NCI-H187 (cell line): ENCODE measurements at regions not wholly inside any gene's neighbourhood (a gene's known extent, or its start where the extent isn't known, plus 50 kb on each side); places are given as distances from the start of the nearest gene placed in this dataset.
"Not testable (repeated sequence)": the region's sequence is repeated elsewhere in the genome, so short reads cannot be mapped to it uniquely, and the experiment has no call there.

Experiments used
- DNase-seq, 2 experiments: peaks; one replicate each; lab custom pipeline; 2025; lab: John Stamatoyannopoulos, UW

DNA sequence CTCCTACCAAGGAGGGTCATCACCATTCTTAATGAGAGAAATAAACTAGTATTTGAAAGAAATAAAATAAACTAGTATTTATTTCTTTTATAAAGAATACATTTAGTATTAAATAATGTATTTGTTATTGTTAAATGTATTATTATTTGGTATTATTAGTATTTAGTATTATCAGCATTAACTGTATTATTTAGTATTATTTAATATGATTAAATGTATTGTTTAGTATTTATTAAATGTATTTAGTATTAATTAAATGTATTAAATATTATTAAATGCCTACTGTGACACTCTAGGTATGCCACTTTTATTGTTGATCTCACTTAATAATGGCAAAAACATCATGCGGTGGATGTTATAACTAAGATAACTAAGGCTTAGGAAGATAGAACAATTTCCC is 353.6 kb upstream of the MAP2 start:
- DNase-seq: no peak

DNA sequence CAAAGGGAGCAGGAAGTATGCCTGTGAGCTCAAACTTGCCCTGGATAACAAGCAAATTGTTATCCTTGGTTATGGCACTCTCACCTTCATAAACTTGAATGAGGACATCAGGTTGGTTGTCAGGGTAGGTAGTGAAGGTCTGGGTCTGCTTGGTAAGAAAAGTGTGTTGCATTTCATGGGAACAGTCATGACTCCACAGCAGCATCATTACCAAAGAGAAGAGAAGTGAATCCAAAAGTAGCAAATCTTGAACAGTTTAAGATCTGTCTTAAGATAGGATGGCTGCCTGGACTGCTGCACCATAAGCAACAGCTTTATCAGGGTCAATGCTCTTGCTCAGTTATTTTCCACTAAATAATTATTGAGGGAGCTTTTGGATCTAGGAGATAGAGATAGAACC is 350.7 kb upstream of the MAP2 start:
- no peak for DNase-seq

DNA sequence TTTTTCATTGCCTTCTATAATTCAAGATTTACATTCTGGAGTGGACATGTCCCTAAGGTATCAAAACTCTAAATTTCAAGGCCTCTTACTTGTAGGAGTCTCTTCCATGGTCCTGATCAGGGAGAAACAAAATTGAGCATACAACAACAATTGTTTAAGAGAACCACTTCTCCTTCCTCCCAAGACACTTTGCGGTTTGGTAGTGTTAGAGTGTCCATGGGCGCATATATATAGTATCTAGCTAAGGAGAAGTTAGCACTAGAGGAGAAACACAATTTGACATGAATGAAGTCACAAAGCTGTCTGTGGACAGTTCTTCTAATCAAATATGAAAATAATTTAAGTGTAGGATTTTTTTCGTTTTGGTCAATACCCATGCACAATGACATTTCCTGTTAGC is 349.1 kb upstream of the MAP2 start:
- no peak for DNase-seq

DNA sequence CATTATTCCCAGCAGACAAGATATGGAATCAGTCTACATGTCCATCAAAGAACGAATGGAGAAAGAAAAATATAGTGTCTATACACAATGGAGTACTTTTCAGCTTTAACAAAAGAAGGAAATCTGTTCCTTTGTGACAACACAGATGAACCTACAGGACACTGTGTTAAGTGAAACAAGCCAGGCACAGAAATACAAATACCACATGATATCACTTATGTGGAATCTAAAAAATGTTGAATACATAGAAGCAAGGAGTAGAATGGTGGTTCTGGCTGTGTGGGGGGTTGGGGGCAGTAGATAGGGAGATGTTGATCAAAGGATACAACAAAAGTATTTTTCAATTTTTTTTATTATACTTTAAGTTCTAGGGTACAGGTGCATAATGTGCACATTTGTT is 347.7 kb upstream of the MAP2 start:
- no peak for DNase-seq

DNA sequence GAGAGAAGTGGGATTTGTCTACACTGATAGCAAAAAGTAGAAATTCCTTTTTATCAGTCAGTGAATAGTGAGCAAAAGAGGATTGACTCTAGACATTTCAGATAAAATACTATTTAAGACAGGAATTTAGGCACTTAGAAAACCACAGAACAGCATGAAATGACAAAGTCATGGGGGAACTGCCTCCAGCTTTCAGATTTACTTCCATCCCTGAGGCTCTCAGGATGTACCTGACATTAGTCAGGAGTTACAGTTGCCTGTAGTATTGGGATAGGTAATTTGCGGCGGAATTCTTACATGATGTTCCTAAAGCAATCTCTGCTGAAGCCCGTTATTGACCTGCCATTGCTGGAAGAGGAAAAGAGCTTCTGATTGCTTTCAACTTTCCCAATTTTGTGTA is 337.1 kb upstream of the MAP2 start:
- no peak for DNase-seq

DNA sequence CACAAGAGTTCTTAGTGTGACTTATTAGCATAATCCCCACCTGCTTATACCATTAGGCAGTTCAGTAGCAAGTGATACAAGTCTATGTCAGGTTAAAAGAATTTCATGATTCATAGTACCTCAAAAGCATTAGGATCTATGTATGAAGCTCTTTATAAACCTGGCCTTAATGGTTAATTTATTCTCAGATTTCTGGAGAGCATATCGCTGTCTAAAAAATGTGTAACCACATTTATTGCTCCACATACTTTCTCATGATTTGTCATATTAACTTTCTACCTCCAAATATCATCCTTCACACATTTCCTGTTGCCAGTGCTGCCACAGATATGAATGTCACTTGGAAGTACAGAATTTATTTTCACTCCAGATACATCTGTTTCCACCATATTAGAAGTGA is 332.8 kb upstream of the MAP2 start:
- DNase-seq: no peak

DNA sequence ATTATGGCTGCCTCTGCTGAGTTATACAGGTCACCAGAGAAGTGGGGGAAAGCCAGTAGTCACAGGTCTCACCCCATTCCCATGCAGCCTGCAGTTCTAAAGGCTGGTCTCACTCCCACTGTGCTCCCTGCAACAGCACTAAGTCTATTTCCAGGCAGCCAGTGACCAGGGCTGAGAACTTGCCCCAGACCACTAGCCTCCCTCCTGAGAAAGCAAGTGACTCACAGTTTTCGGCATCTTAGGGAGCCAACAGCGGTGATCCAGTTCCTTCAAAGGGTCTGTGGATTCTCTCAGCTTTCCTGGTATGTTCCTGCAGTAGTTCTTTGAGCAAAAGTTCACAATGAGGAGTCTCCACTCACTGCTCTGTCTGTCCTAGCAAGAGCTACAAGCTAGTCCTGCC is 329.6 kb upstream of the MAP2 start:
- no peak for DNase-seq

DNA sequence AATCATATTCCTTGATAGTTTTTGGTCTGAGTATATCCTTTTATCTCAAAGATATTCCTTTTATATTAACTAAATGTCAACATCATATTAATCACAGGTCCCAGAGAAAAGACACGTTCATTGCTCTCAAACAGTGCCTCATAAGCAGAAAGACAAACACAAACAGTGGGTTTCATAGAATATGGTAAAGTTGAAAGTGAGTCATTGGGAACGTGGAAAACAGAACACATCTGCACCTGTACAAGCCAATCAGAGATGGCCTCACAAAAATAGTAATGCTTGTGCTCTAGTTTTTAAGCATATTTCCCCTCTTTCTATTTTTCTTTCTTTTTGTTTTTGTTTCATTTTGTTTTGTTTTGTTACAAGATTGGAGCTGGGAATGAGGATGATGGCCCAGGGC is 328.4 kb upstream of the MAP2 start:
- no peak for DNase-seq

DNA sequence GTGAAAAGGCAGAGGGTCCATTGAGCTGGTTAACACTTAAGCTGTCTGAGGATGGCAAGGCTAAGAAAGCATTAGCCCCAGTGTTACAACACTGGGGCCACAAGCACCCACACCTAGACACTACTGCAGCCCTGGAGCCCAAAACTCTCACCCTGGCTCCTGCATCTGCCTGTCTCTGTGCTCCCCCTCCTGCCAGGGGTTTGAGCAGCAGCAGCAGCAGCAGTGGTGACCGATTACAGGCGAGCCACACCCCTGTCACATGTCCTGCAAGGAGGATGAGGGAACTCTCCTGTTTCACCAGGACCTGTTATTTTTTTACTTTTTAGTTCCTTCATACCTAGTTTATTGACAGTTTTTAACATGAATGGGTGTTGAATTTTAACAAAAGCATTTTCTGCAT is 326.7 kb upstream of the MAP2 start:
- DNase-seq: no peak

DNA sequence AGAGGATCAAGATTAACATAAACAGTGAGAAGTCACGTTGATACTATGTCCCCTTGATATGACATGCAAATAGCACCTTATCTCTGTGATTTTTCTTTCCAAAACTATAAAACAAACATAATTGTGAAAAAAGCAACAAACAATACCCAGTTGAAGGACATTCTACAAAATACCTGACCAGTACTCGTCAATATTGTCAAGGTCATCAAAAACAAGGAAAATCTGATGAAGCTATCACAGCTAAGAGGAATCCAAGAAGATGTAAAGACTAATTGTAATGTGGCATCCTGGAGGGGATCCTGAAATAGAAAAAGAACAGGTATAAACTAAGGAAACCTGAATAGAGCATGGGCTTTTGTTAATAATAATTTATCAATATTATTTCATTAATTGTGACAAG is 321.5 kb upstream of the MAP2 start:
- DNase-seq: no peak

DNA sequence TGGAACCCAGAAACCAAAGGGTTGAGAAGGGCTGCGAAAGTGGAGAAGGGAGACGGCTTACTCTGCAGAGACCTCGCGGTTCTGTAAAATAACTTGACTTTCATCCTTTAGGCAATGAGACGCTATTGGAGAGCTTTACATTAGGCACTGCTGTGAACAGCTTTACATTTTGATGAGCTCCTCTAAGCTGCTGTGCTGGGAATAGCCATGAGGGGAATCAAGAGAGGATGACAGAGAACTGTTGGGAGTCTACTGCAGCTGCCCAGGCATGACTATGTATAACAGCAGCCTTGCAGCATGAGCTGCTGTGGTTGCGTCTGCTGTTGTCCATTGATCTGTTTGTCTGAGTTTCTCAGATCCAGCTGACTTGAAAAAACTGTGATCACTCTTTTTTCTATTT is 310.8 kb upstream of the MAP2 start:
- no peak for DNase-seq

DNA sequence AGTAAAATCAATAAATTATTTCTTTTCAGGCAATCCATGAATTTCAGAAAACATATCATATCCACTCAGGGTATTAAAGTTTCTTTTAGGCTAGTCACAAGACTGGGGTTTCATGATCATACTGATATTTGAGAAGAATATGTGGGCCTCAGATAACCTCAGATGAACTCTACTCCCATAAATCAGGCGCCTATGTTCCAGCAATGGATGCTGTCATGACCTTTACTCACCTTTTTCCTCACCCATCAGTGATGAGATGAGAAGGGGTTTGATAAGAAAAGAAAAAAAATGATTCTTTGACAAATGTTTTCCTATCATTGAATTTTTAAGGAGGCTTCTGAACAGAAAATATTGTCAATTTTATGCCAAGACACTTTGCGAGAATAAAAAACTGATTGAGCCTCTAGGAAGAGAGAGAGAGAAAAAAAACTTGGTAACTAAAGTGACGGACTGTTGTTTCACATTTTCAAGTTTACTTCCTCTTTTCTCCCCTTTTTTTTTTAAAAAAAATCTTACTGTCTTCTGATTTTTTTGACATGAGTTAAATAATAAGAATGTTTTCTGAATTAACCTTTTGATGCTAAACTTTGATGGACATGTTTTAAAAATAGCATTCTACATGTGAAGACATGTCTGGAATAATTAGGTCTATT is 309.1 kb upstream of the MAP2 start:
- DNase-seq: no peak

DNA sequence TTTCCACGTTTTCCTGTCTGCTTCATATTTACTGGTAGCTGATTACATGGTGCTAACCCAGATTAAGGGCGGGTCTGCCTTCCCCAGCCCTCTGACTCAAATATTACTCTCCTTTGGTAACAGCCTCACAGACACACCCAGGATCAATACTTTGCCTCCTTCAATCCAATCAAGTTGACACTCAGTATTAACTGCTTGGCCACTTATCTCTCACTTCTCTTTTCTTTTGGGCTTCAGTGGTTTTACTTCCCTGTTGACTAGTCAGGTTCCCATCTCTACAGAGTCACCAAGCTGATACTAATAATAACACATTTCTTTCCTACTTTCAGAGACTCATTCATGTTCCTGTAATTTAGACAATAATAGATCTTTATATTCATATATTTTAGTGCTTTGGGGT is 302.2 kb upstream of the MAP2 start:
- no peak for DNase-seq

DNA sequence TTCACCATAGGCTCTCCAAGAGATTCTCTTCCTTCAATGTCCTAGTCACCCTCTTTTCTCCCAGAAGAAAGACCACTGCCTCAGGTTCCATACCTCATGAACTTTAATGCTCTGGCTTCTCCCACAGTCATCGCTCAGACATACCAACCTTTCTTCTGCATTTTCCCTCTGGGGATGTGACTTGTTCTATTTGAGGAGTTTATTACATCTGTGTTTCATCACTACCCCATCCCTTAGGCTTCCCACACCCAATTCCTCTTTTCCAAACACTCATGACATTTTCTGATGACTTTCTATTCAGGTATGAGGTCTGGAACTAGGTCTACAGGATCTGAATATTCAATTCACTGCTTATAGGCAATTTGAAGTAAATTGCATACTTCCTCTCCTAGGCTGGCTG is 298.6 kb upstream of the MAP2 start:
- DNase-seq: no peak

DNA sequence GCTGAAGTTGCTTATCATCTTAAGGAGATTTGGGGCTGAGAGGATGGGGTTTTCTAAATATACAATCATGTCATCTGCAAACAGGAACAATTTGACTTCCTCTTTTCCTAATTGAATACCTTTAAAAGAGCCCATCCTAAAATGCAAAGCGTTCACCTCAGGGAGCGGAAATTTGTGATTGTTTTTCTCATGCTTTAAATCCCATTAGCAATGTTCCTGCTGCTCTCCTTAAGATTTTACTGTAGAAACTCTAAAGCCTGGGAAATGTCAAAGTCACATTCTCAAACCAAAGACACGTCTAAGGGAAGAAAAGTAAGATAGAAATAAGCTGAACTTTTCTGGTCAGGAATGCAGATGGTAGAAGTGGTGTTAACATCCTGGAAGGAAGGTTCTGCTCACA is 285.8 kb upstream of the MAP2 start:
- no peak for DNase-seq

DNA sequence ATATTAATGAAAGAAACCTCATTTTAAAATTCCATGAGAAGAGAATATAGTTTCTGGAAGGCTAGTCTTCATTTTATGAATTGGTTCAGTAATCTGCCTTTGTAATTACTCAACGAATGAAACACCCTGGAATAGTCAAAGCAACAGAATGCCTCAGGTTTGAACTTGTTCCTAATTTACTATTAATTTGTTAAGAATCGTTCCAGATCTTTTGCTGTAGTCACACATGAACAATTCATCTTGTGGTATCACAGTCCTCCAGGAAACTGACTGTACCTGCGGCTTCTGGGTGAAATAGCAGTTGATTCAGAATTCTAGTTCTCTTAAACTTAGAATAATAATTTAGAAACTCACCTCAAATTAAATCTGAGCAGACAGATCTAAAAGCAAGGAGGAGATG is 282.7 kb upstream of the MAP2 start:
- no peak for DNase-seq

DNA sequence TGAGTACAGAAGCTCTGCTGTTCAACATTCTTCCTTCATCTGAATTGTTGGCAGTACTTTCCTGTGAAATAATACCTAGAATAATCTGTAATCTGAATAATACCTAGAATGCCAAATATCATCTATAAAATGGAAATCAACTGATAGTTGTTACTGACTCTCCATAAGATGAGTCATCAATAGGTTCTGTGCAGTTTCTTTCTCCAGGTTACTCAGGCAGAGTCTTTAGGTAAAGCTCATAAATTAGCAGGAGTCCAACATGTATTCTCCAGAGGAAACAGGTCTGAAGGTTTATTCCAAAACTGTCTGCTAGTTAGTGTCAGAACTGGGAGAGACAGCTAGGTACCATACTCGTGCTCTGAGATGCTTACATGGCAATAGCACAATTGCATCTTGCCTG is 282.0 kb upstream of the MAP2 start:
- DNase-seq: no peak

DNA sequence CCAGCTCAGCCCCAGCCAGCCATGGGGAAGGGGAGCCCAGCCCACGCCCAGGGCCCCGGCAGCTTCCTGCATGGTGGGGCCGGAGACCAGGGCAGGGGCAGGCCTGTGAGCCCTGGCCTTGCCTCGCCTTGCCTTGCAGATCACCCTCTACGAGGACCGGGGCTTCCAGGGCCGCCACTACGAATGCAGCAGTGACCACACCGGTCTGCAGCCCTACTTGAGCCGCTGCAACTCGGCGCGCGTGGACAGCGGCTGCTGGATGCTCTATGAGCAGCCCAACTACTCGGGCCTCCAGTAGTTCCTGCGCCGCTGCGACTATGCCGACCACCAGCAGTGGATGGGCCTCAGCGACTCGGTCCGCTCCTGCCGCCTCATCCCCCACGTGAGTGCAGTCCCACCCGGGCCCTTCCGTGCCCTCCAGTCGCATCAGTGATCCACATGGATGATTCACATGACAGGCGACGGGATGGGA is 278.6 kb upstream of the MAP2 start:
- DNase-seq: not testable (repeated sequence)

DNA sequence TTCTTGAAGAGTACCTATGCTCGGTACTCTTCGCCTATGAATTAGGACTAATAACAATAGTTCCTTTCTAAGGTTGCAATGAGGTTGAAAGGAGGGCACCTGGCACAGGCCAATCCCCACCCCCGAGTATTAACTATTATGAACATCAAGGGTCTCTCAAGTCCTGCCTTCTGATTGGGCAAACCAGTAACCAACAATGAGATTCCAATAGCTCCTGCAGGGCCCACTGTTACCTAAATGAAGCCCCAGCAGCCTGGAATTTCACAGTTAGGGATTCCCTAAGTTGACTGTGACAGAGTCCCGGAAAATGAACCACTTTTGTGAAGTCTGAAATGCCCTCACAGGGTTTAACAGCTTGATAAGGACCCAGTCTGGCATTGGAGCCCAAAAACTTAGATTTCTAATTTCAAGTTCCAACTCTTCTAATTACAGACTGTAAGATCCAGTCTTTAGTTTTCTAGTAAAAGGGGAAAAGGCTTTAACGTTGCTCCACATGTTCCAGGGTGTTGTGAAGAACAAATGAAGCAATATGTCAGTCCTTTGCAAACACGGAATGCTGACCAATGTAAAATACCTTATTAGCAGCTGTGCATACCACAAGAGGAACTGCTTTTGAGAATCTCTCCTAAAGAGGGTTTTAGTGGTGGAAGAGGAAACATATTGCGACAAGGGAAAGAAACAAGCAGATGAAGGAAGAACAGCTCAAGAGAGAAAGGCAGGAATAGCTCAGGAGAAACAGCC is 277.7 kb upstream of the MAP2 start:
- no peak for DNase-seq

DNA sequence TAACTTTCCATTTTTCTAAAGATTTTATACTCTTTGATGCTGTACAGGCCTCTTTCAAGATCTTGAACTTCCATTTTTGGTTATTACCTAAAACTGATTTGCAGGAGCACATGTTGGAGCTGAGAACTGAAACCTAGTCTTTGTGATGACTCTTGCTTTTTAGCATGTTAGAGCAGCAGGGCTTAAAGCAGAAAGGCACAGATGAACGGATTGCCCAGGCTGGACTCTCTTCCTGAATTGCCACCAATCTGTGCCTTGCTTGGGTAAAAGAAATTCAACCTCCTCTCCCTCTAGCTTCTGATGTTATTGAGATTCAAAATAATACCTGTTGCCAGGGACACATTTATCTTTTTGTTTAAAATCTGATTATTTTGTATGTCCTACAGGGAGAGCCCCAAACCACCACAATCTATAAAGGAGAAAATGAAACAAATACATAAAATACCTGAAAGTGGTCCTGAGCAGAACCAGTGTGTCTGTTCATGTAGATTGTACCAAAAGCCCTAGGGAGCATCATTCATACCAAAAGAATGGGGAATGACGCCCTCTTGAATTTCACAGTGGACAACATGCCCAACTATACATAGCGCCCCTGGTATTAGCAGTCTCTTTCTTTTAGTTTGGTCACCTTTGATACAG is 277.0 kb upstream of the MAP2 start:
- no peak for DNase-seq

DNA sequence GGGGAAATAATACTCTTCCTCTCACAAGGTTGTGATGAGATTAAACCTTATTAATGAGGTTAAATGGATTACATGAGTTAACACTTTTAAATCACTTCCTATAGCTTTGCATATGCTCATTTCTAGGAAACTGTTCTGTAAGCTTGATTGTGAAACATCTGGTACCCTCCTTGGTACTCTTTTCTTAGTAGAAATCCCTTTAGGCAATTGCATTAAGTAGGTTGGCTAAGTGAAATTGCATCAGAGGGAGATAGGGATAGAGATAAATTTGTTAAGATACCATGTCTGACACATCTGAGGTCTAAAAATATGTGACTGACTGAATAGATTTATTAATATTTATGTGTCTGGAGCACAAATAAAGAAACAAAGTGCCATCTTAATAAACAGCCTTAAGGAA is 275.9 kb upstream of the MAP2 start:
- no peak for DNase-seq

DNA sequence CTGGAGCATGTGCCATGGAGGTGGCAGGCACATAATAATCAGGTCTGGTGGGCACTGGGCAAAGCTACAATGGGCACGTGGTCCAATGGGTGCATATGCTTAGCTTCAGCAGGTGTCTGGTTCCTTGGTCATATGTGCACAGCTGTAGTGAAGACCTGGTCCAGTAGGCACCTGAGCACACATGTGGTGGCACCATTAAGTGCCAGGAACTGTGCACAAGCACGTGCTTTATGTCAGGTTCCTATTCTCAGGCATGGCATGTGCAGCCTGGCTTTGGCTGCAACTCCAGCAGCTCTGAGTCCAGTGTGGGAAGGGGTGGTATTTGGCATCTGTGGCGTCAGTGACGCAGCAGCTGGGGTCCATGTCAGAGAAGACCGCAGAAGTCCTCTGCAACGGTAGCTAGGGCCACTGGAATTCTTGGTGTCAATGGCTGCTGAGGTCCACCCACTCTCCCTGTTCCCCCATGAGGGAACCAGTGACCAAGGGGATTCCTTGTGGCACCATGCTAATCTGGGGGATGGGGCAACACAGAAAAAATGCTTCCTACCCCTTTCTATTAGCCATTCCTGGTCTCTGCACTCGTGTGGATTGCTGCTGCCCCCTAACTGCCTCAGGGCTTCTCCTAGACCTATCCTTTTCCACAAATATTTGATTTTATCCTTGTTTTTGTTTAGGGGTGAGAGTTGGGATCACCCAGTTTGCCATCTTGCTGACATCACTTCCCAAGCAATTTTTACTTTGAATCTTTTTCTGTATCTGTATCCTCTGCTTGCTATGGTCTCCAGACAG is 262.9 kb upstream of the MAP2 start:
- no peak for DNase-seq

DNA sequence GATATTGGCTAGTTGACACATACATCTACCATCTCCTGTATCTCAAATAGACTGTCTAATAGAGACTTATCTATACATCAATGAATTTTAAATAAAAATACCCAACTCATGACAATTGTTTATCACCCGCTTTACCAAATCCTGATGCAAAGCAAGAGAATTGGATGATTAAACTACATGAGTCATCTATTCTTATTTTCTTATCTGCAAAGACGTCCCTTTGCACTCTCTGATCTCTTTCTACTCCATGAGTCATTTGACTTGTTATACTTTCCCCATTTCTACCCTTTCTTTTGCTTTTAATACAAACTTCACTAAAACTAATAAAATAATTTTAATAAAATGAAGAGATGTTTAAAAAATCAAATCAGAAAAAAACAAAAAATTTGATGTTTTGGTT is 261.7 kb upstream of the MAP2 start:
- DNase-seq: no peak
